ENCODE measurements at regions not wholly inside any gene's neighbourhood (a gene's known extent, or its start where the extent isn't known, plus 50 kb on each side); places are given as distances from the start of the nearest gene placed in this dataset.
"Not testable (repeated sequence)": the region's sequence is repeated elsewhere in the genome, so short reads cannot be mapped to it uniquely, and the experiment has no call there.

- DNase-seq (ENCODE audit: low read depth in 1 of 2, low spot score in 1 of 2) = no peak
Observed at GRCh38 chr1:222074317-222074716, 332.4 kb upstream of the DUSP10 start.

GRCh38 chr1:222073307-222073995, 331.6 kb upstream of the DUSP10 start:
- DNase-seq (ENCODE audit: low read depth in 1 of 2, low spot score in 1 of 2) = no peak

- no peak for DNase-seq (ENCODE audit: low read depth in 1 of 2, low spot score in 1 of 2)
Observed at GRCh38 chr1:222071387-222071786, 329.5 kb upstream of the DUSP10 start.

- no peak for DNase-seq (ENCODE audit: low read depth in 1 of 2, low spot score in 1 of 2)
Observed at GRCh38 chr1:222068937-222069336, 327.0 kb upstream of the DUSP10 start.

GRCh38 chr1:222068101-222068500, 326.2 kb upstream of the DUSP10 start:
- DNase-seq (ENCODE audit: low read depth in 1 of 2, low spot score in 1 of 2) = no peak

- DNase-seq (ENCODE audit: low read depth in 1 of 2, low spot score in 1 of 2) = no peak
Observed at GRCh38 chr1:222066539-222066938, 324.6 kb upstream of the DUSP10 start.

- DNase-seq (ENCODE audit: low read depth in 1 of 2, low spot score in 1 of 2) = no peak
Observed at GRCh38 chr1:222065234-222065633, 323.3 kb upstream of the DUSP10 start.

GRCh38 chr1:222064388-222065211, 322.7 kb upstream of the DUSP10 start:
- DNase-seq (ENCODE audit: low read depth in 1 of 2, low spot score in 1 of 2) = no peak

- DNase-seq (ENCODE audit: low read depth in 1 of 2, low spot score in 1 of 2) = no peak
Observed at GRCh38 chr1:222062640-222063039, 320.8 kb upstream of the DUSP10 start.

- no peak for DNase-seq (ENCODE audit: low read depth in 1 of 2, low spot score in 1 of 2)
Observed at GRCh38 chr1:222061711-222062359, 319.9 kb upstream of the DUSP10 start.

GRCh38 chr1:222060210-222060916, 318.5 kb upstream of the DUSP10 start:
- DNase-seq (ENCODE audit: low read depth in 1 of 2, low spot score in 1 of 2) = no peak

GRCh38 chr1:222058249-222058648, 316.4 kb upstream of the DUSP10 start:
- DNase-seq (ENCODE audit: low read depth in 1 of 2, low spot score in 1 of 2) = no peak

GRCh38 chr1:222057162-222057561, 315.3 kb upstream of the DUSP10 start:
- no peak for DNase-seq (ENCODE audit: low read depth in 1 of 2, low spot score in 1 of 2)

- DNase-seq (ENCODE audit: low read depth in 1 of 2, low spot score in 1 of 2) = no peak
Observed at GRCh38 chr1:222054416-222054815, 312.5 kb upstream of the DUSP10 start.

- no peak for DNase-seq (ENCODE audit: low read depth in 1 of 2, low spot score in 1 of 2)
Observed at GRCh38 chr1:222053790-222054294, 312.0 kb upstream of the DUSP10 start.

GRCh38 chr1:222051311-222051710, 309.4 kb upstream of the DUSP10 start:
- not testable (repeated sequence) for DNase-seq (ENCODE audit: low read depth in 1 of 2, low spot score in 1 of 2)

- DNase-seq (ENCODE audit: low read depth in 1 of 2, low spot score in 1 of 2) = not testable (repeated sequence)
Observed at GRCh38 chr1:222049661-222050060, 307.8 kb upstream of the DUSP10 start.

- DNase-seq (ENCODE audit: low read depth in 1 of 2, low spot score in 1 of 2) = no peak
Observed at GRCh38 chr1:222049176-222049575, 307.3 kb upstream of the DUSP10 start.

- DNase-seq (ENCODE audit: low read depth in 1 of 2, low spot score in 1 of 2) = no peak
Observed at GRCh38 chr1:222048094-222048595, 306.3 kb upstream of the DUSP10 start.

- no peak for DNase-seq (ENCODE audit: low read depth in 1 of 2, low spot score in 1 of 2)
Observed at GRCh38 chr1:222047366-222047765, 305.5 kb upstream of the DUSP10 start.

GRCh38 chr1:222046684-222047263, 304.9 kb upstream of the DUSP10 start:
- DNase-seq (ENCODE audit: low read depth in 1 of 2, low spot score in 1 of 2) = no peak

All from stimulated activated CD4-positive, alpha-beta T cell treated with anti-CD3 and anti-CD28 coated beads, Interleukin-15, amount 100 ng/mL, for 1 hour (primary cell).